Ramos (cell line): ENCODE measurements at regions not wholly inside any gene's neighbourhood (a gene's known extent, or its start where the extent isn't known, plus 50 kb on each side); places are given as distances from the start of the nearest gene placed in this dataset.

Experiments used
- in situ Hi-C: fragments of 300-500 bp; cut with MboI; formaldehyde crosslinking; loops from one replicate; pipeline ENCODE4 v1.14.3; 2022; ENCODE audit warnings: low sequenced_read_pairs; ENCODE audit not compliant: unreplicated experiment

DNA sequence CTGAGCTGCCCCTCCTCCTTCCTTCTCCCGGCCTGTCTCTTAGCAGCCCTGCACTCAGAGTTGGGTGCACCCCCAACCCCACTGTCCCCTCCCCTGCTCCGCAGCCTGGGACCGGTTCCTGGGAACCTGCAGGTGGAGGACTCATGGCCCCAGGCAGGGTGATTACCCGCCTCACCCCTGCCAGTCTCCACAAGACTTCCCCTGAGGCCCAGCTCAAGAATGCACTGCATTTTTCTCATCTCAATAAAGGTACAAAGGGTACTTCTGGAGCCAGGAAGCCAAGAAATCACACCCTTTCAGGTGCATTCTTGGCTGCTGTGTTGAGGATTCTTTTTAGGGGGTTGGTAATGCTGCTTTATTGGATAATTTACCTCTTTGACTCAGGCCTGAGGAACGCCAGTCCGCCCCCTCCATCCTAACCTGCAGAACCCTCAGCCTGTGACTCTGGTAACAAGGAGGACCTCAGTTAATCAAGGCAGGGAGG lies 126.3 kb upstream of the TMPRSS2 start:
- in situ Hi-C loops, result no loop called here

DNA sequence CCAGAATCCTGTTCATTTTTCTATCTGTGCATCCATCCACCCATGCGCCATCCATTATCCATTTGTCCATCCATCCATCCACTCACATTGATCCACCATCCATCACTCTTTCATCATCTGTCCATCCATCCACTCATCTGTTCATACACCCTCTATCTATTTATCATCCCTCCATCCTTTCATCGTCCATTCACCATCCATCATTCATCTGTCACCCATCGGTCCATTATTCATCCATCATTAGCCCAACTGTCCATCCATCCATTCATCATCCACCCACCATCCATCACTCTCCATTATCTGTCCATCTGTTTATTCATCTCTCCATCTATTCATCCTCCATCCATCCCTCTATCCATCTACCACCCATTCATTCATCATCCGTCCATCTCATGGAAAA lies 125.7 kb upstream of the TMPRSS2 start:
- in situ Hi-C loops, result no loop called here

DNA sequence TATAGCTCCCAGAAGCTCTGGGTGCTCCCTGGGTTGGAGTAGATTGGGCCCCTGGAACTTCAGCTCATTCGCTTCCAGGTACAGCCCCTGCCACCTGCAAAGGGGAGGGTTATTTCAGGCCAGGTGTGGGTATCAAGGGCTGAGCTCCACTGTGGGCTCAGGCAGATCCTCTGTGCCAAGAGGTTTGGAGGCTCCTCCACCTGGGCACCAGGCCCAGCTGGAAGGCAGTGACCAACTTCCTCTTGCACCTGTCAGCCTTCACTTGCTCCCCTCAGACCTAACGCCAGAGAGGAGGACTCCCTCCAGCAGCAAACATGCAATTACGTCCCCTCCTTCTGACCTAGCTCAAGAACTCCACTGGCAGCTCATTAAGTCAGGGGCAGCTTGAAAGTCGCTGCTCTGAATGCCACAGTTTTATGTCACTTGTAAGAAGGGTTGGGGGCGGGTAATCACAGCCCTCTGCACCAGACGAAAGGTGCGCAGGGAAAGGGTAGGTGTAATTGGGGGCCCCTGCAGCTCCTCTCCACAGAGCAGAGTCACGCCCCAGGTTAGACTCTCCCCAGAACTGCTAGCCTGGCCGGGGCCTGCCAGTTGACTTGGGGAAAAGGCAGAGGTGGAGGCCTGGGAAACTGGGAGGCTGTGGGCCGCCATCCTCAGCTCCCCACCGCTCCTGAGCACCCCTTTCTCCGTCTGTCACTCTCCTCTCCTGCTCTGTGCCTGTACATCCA lies 125.0 kb upstream of the TMPRSS2 start:
- in situ Hi-C loops, result no loop called here

DNA sequence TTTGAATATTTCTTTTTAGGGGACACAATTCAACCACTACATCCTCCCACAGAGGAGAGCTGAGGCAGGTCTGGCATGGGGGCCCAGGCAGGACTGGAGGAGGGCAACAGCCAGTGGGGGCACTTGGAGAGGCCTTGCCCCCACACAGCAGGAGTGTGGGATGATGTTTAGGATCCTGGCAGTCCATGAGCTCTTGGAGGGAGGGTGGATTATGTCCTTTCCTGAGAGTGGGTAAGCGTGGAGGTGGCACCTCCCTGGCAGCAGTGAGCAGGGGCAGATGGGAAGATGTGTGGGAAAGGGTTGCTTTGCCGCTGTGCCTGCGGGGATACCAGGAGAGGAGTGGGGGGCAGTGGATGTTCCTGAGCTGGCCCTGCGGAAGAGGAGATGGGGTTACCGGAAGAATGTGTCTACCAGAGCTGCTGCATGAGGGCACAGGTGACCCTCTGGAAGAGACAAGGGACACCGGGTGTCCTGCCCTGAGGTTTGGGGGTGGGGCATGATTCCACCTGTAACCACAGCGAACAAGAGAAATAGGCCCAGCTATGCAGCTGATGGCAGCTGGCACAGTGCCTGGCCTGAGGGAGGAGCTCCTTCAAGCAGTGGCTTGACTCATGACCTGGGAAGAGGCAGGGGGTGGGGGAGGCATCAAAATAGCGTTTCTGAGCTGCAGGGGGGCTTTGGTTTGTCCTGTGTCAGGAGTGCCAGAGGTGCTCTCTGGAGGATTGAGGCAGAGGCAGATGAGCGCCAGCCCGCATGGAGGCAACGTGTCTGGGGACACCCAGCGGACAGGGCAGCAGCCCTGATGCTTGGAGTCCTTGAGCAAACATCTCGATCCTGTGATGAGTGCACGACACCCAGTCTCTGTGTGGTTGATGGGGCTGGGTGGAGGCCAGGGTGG lies 123.9 kb upstream of the TMPRSS2 start:
- in situ Hi-C loops, result no loop called here

DNA sequence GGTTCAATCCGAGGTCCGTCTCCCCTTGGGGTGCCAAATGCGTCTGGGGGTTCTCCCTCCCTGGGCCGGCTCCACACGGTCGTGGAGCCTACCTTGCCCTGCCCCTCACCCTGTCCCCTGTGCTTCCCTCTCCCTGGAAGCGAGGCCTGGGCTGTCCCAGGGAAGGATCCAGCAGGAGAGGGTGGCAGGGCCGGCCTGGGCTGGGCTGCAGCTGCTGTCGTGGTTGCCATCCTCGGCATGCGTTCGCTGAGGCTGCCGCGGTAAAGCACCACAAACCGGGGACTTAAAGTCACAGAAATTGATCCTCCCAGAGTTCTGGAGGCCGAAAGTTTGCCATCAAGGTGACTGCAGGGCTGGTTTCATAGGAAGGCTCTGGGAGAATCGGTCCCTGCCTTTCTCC lies 123.0 kb upstream of the TMPRSS2 start:
- in situ Hi-C loops, result no loop called here

DNA sequence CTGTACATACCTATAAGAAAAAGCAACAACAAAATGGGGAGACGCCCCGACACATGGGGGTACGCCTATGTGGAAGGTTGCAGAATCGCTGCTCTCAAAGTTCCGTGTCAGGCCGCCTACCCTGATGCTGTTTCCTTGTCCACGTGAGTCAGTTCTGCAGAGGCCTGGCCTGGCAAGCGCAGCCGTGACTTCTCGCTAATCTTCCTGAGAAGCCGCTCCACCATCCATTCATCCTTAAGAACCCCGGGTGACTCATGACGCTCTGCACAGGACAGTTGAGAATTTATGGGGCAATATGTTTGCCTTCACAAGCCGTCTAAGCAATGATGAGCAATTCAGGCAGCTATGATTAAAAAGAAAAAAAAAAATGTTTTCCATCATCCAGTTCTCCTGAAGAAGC lies 122.3 kb upstream of the TMPRSS2 start:
- in situ Hi-C loops, result no loop called here

DNA sequence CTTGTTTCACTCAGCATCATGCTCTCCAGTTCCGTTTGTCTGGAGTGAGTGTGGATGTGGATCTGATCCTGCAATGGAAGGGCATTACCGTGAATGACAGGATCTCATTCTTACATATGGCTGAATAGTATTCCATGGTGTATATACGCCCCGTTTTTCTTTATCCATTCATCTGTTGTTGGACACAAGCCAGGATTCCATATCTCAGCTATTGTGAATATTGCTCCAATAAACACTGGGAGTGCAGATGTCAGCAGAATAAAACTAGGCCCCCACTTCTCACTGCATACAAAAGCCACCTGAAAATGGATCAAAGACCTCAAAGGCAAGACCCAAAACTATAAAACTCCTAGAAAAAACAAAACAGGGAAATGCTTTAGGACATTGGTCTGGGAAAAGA lies 120.3 kb upstream of the TMPRSS2 start:
- in situ Hi-C loops, result no loop called here

DNA sequence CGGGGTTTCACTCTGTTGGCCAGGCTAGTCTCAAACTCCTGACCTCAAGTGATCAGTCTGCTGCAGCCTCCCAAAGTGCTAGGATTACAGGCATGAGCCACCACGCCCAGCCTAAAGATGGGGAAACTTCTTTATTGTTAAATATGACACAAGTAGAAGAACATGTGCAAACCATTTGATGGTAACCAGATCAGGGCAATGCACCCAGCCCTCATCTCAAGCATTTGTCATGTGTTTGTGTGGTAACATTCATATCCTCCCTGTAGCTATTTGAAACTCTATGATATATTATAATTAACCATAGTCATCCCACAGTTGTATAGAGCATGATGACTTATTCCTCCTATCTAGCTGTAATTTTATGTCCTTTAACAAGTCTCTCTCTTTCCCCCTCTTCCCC lies 119.5 kb upstream of the TMPRSS2 start:
- in situ Hi-C loops, result no loop called here

DNA sequence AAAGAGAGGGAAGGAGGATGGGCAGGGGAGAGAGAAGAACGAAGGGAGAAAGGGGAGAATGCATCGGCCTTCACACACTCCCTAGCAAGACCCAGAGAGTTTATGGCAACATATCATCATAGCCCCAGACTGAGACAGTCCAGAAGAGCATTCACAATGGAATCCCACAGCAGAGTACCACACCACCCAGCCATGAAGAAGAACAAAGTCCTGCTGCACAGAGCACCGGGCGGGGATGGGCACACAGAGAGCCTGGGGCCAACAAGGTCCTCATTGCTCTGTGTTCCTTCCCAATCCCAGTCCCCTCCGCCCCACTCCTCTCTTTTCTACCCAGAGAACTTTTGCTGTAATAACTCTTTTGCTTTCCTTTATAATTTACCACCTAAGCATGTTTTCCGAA lies 118.1 kb upstream of the TMPRSS2 start:
- in situ Hi-C loops, result no loop called here

DNA sequence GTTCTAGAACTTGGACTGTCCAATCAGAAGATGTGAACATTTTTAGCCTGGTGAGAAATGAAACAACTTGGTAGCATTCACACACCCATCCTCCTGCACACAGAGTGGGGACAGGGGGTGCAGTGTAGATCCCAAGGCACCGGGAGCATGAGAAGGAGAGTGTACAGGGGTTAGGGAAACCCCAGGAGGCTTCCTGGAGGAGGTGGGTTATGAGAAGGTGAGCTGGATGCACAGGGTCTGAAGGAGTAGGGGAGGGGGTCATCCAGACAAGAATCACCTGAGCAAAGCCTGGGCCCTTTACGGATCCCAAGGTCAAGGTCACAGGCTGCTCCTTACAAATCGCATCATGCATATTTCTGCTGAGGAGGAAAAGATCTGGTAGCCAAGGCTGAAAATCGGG lies 117.5 kb upstream of the TMPRSS2 start:
- in situ Hi-C loops, result no loop called here

DNA sequence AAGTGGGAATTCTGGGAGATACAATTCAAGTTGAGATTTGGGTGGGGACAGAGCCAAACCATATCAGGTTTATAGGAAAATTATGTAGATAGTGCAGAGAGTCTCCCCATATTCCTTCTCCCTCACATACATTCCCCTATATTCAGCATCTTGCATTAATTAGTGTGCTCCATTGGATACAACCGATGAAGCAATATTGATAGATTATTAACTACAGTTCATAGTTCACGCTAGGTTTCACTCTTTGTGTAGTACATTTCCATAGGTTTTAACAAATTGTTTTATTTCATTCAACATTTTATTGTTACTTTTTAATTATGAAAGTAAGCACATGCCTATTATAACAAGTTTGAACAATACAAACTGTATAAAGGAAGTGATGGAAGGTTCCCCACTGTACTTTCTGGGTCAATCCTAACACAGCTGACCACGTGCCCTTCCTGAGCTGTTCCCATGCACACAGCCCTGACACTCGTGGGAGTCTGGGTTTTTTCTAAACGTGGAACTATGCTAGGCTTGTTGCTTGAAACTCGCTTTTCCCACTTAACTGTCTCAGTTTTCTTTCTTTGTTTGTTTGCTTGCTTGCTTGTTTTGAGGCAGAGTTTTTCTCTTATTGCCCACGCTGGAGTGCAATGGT lies 116.8 kb upstream of the TMPRSS2 start:
- in situ Hi-C loops, result loop anchor here (25.0 kb wide), 4 partner anchors 288 to 813 kb away; no protein-coding TSS in a partner anchor

DNA sequence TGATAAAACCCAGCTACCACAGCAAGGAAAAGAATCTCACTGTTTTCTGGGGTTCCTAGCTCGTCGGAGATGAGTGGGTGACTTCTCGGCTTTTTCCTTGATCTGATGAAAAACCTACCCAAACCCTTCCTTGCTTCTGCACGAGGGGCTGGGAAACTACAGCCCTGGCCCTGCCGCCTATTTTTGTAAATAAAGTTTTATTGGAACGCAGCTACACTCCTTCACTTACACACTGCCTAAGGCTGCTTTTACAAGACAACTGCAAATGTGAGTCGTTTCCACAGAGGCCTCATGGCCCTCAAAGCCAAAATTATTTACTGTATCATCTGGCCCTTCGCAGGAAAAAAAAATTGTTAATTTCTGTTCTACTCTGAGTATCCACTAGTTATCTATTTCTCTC lies 116.0 kb upstream of the TMPRSS2 start:
- in situ Hi-C loops, result loop anchor here (25.0 kb wide), 4 partner anchors 288 to 813 kb away; no protein-coding TSS in a partner anchor

DNA sequence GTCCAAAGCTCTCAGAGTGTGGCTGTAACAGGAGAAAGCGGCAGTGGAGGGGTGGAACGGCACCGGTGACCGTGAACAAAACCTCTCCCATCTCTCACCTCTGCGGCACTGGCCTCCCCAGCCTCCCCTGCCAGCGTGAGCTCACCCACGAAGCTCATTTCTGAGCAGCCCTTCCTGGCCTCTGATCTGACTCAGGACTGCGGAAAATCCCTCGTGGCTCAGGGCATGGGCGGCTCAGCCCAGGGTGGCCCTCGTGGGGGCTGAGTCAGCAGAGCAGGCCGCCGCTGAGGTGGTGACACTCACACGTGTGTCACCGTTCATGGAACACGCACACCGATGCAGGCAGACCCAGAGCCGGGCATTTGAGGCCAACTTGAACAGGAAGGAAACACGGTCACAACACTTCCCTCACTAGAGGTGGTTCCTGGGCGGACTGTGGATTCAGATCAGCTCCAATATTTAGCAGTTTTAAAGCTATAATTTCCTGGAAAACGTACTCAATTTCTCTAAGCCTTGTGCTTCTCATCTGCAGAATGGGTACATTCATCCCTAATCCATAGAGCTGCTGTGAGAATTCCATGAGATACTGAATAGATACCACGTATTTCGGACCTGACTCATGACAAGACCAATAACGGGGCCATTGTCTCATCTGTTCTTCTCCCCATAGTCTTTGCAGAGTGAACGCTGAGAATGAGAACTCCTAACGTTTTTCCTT lies 115.0 kb upstream of the TMPRSS2 start:
- in situ Hi-C loops, result loop anchor here (25.0 kb wide), 4 partner anchors 289 to 814 kb away; no protein-coding TSS in a partner anchor

DNA sequence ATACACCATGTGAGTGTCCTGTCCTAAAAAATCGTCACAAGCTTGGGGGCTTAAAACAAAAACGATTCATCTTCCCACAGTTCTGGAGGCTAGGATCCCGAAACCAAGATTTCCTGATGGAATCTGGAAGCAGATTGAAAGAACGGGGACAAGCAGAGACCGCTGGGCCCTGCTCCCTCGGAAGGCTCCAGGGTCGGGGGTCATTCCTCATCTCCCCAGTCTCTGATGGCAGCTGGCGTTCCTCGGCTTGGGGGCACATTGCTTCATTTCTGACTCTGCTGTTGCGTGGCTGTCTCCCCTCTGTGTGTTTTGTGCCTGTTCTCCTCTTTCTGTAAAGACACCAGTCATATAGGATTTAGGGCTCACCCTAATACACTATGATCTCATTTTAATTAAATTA lies 114.2 kb upstream of the TMPRSS2 start:
- in situ Hi-C loops, result loop anchor here (25.0 kb wide), 4 partner anchors 290 to 815 kb away; no protein-coding TSS in a partner anchor

DNA sequence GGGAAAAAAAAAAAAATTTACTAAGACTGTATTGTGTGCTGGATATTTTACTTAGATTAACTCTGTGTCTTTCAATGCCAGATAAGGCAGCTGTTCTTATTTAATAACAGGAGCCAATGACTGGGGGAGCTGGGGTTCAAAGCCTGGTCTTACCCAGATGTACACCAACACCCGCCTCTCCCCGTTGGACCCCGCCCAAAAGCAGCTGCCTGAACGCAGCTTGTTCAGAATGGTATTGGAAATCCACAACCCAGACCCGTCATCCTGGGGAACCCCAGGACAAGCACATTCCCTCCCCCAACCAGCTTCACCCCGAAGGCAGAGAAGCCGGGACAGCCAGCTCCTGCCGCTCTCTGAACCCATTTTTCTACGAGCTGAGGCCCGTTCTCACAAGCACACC lies 113.6 kb upstream of the TMPRSS2 start:
- in situ Hi-C loops, result loop anchor here (25.0 kb wide), 4 partner anchors 291 to 816 kb away; no protein-coding TSS in a partner anchor

DNA sequence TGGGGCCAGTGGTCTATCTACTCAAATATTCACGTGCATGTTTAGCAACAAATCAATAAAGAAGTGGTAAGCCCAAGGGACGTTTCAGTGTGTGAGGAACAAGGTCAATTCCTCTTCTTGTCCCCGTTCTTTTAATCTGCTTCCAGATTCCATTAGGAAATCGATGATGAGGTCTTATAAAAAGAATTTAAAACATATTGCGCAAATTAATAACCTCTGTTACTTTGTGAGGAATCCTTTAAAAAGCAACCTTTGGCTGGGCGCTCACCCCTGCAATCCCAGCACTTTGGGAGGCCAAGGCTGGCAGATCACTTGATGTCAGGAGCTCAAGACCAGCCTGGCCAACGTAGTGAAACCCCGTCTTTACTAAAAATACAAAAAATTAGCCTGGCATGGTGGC lies 113.0 kb upstream of the TMPRSS2 start:
- in situ Hi-C loops, result loop anchor here (25.0 kb wide), 4 partner anchors 291 to 816 kb away; no protein-coding TSS in a partner anchor

DNA sequence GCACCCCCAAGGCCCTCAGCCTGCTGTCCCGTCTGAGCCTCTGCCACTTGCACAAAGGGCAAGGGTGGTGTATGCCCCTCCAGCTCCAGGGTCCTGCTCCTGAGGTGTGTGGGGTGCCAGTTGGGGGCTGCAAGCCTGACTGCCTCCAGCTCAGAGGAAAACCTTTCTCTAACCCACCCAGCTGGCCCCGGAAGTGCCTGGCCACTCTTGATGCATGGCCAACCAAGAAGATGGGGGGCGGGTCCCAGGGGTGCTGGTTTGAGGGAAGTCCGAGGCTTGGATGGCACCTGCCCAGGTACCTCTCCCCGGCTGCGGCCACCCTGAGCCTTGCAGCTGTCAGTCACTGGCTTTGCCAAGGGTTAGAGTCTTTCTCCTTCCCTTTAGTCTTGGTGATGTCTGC lies 112.6 kb upstream of the TMPRSS2 start:
- in situ Hi-C loops, result loop anchor here (25.0 kb wide), 4 partner anchors 292 to 817 kb away; no protein-coding TSS in a partner anchor

DNA sequence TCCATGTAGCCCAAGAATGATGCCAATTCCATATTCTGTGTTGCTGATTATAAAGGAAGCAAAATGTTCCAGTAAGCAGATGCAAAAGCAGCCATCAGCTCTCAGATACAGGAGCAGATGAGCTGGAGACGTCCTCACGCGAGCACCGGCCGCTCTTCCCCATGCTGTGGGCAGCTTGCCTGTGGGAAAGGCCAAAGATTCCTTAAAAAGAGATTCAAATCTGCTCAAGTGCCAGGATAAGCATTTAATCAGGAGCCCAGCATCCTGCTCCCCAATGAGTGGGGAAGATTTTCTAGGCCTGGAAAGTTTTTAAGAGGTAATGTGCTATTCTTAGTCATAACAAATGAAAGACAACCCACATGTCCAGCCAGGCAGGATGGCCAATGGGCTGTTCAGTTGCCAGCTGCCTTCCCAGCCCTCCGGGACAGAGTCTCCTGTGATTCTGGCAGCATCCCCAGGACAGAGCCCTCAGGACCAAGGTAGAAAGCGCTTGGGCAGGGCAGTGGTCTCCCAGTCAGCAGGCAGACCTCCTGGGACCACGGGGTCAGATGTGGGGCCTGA lies 108.2 kb upstream of the TMPRSS2 start:
- in situ Hi-C loops, result loop anchor here (25.0 kb wide), 4 partner anchors 296 to 821 kb away; no protein-coding TSS in a partner anchor

DNA sequence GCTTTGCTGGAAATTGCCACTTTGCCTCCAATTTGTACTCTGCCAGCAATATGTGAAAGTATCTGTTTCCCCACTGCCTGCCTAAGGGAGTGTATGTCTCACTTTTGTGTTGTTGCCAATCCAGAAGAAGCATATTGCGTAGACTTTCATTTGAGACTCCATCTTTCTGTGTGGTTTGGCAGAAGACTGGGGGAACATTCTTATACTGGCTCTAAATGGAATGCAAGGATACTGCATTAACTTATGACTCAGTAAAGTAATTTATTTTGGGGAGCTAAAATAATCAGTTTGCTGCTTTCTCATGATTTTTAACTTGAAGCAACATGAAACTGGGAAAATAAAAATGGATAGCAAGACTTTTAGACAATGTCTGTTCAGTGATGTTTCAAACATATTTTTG lies 107.7 kb upstream of the TMPRSS2 start:
- in situ Hi-C loops, result loop anchor here (25.0 kb wide), 4 partner anchors 297 to 822 kb away; no protein-coding TSS in a partner anchor
